H1 (cell line): ENCODE measurements at regions not wholly inside any gene's neighbourhood (a gene's known extent, or its start where the extent isn't known, plus 50 kb on each side); places are given as distances from the start of the nearest gene placed in this dataset.

Source experiments
- CTCF ChIA-PET: fragments of 300-600 bp; sonication (Branson Sonifier 250); formaldehyde crosslinking; loops from one replicate; lab custom pipeline; 2021; ENCODE audit not compliant: partially characterized antibody; lab: Charles Lee
- POLR2A ChIA-PET: fragments of 300-600 bp; sonication (Branson Sonifier 250); formaldehyde crosslinking; loops from one replicate; lab custom pipeline; 2021; ENCODE audit warnings: inconsistent platforms; ENCODE audit not compliant: partially characterized antibody; lab: Charles Lee
- DNase-seq, 2 experiments: peaks; one replicate each; pipeline versions ENCODE4 v3.0.0 to v3.0.0-alpha.2; 2010 to 2022; ENCODE audit warnings: low spot score in 2 of 2, low read depth in 1 of 2, mixed read lengths in 1 of 2
- FAIRE-seq: peaks from 2 replicates; lab custom pipeline; 2011; peaks lifted over from hg19 to GRCh38; lab: Jason Lieb, UNC
- H2AFZ ChIP-seq: 2 replicates; pipeline ENCODE4 v1.8.1; 2012; ENCODE audit warnings: low read length, inconsistent platforms
- H2AK5ac ChIP-seq: 2 replicates; pipeline ENCODE4 v1.6.1; 2013; ENCODE audit warnings: low read depth, low read length
- H2BK120ac ChIP-seq: replicated peaks from 2 replicates; pipeline ENCODE3; 2013; ENCODE audit warnings: low read depth, low read length, inconsistent platforms
- H2BK12ac ChIP-seq: 2 replicates; pipeline ENCODE4 v1.6.1; 2013; ENCODE audit warnings: low read depth, low read length
- H2BK15ac ChIP-seq: 2 replicates; pipeline ENCODE4 v1.6.1; 2013; ENCODE audit warnings: low read length
- H2BK20ac ChIP-seq: 2 replicates; pipeline ENCODE4 v1.6.1; 2013; ENCODE audit warnings: low read length
- H2BK5ac ChIP-seq: 2 replicates; pipeline ENCODE4 v1.6.1; 2013; ENCODE audit warnings: low read depth, low read length
- H3K14ac ChIP-seq: 2 replicates; pipeline ENCODE4 v1.6.1; 2013; ENCODE audit warnings: inconsistent platforms; ENCODE audit not compliant: insufficient read length
- H3K18ac ChIP-seq: 2 replicates; pipeline ENCODE4 v1.6.1; 2013; ENCODE audit warnings: low read length; ENCODE audit errors: extremely low read depth
- H3K23ac ChIP-seq: 2 replicates; pipeline ENCODE4 v1.6.1; 2013; ENCODE audit warnings: inconsistent platforms; ENCODE audit not compliant: insufficient read length
- H3K23me2 ChIP-seq: 2 replicates; pipeline ENCODE4 v1.6.1; 2013; ENCODE audit warnings: low read depth, low read length
- H3K27ac ChIP-seq: 2 replicates; pipeline ENCODE4 v1.6.1; 2011; ENCODE audit warnings: low read depth, low read length, inconsistent platforms
- H3K27me3 ChIP-seq, 4 experiments: replicated peaks in 1 of 4; 1 replicate in 1 of 4; 2 replicates in 3 of 4; pipeline versions ENCODE4 v1.6.1 to v1.8.1; 2011 to 2013; ENCODE audit warnings: low read length in 3 of 4, mild to moderate bottlenecking in 3 of 4, inconsistent platforms in 2 of 4, mixed read lengths in 2 of 4, moderate library complexity in 1 of 4; ENCODE audit not compliant: control insufficient read depth in 3 of 4, insufficient read depth in 3 of 4; ENCODE audit errors: extremely low read depth in 1 of 4
- H3K36me3 ChIP-seq, 4 experiments: 2 replicates each; pipeline versions ENCODE4 v1.6.1 to v1.8.1; 2011 to 2013; ENCODE audit warnings: mild to moderate bottlenecking in 4 of 4, low read length in 3 of 4, moderate library complexity in 2 of 4, control low read depth in 1 of 4, inconsistent platforms in 1 of 4; ENCODE audit not compliant: insufficient read depth in 4 of 4, control insufficient read depth in 2 of 4
- H3K4ac ChIP-seq: replicated peaks from 2 replicates; pipeline ENCODE3; 2013; ENCODE audit warnings: low read length, low read depth, mixed read lengths, inconsistent platforms; ENCODE audit not compliant: insufficient read length
- H3K4me1 ChIP-seq, 4 experiments: replicated peaks in 1 of 4; 1 replicate in 1 of 4; 2 replicates in 3 of 4; pipeline versions ENCODE4 v1.6.1 to v1.8.1; 2011 to 2013; ENCODE audit warnings: low read length in 3 of 4, inconsistent platforms in 2 of 4, mixed read lengths in 1 of 4; ENCODE audit not compliant: insufficient read depth in 4 of 4, control insufficient read depth in 3 of 4
- H3K4me2 ChIP-seq, 2 experiments: 2 replicates each; pipeline versions ENCODE4 v1.6.1 to v1.8.1; 2011 to 2013; ENCODE audit warnings: low read depth in 2 of 2, low read length in 2 of 2, control low read depth in 1 of 2, inconsistent platforms in 1 of 2, mild to moderate bottlenecking in 1 of 2; ENCODE audit not compliant: insufficient read depth in 1 of 2
- H3K4me3 ChIP-seq, 4 experiments: fragments of 200-600, 300-600 bp in 1 of 4; sonication (generic), shearing (Covaris generic), sonication (Bioruptor Twin) in 1 of 4; 2 replicates each; pipeline versions ENCODE4 v1.5.1 to v1.8.1; 2011 to 2016; ENCODE audit warnings: low read length in 4 of 4, low read depth in 3 of 4, control low read depth in 2 of 4, inconsistent platforms in 2 of 4, mild to moderate bottlenecking in 2 of 4, mixed read lengths in 1 of 4, moderate library complexity in 1 of 4; ENCODE audit not compliant: insufficient read depth in 2 of 4; ENCODE audit errors: extremely low read depth in 1 of 4
- H3K56ac ChIP-seq: replicated peaks from 2 replicates; pipeline ENCODE3; 2013; ENCODE audit warnings: low read depth, mild to moderate bottlenecking, mixed read lengths, low read length, inconsistent platforms; ENCODE audit not compliant: insufficient read length
- H3K79me1 ChIP-seq: 2 replicates; pipeline ENCODE4 v1.6.1; 2013; ENCODE audit warnings: low read depth, low read length, control low read depth
- H3K79me2 ChIP-seq, 2 experiments: 2 replicates each; pipeline versions ENCODE4 v1.6.1 to v1.8.1; 2012 to 2013; ENCODE audit warnings: low read length in 2 of 2, mild to moderate bottlenecking in 2 of 2, inconsistent platforms in 1 of 2; ENCODE audit not compliant: insufficient read depth in 2 of 2, control insufficient read depth in 1 of 2
- H3K9ac ChIP-seq, 4 experiments: replicated peaks in 1 of 4; 1 replicate in 1 of 4; 2 replicates in 3 of 4; pipeline versions ENCODE4 v1.6.1 to v1.8.1; 2011 to 2013; ENCODE audit warnings: low read depth in 3 of 4, low read length in 3 of 4, control low read depth in 2 of 4, mild to moderate bottlenecking in 2 of 4, moderate library complexity in 2 of 4, inconsistent platforms in 1 of 4; ENCODE audit errors: extremely low read depth in 1 of 4
- H3K9me3 ChIP-seq, 2 experiments: 2 replicates each; pipeline versions ENCODE4 v1.6.1 to v1.8.1; 2012 to 2013; ENCODE audit warnings: mild to moderate bottlenecking in 2 of 2, moderate library complexity in 2 of 2, control low read depth in 1 of 2, inconsistent platforms in 1 of 2, low read depth in 1 of 2, low read length in 1 of 2, mixed read lengths in 1 of 2; ENCODE audit not compliant: insufficient read depth in 2 of 2
- H4K20me1 ChIP-seq, 2 experiments: replicated peaks in 1 of 2; 2 replicates each; pipeline versions ENCODE3 to v1.8.1; 2011 to 2013; ENCODE audit warnings: inconsistent platforms in 2 of 2, low read length in 2 of 2, mild to moderate bottlenecking in 1 of 2; ENCODE audit not compliant: insufficient read depth in 2 of 2, control insufficient read depth in 1 of 2
- H4K5ac ChIP-seq: 2 replicates; pipeline ENCODE4 v1.6.1; 2013; ENCODE audit warnings: low read length, low read depth, mixed read lengths, inconsistent platforms; ENCODE audit not compliant: insufficient read length
- H4K8ac ChIP-seq: 2 replicates; pipeline ENCODE4 v1.8.0; 2013; ENCODE audit warnings: mild to moderate bottlenecking, moderate library complexity, low read length, inconsistent platforms; ENCODE audit not compliant: insufficient read depth; ENCODE audit errors: extremely low read depth
- H4K91ac ChIP-seq: replicated peaks from 2 replicates; pipeline ENCODE3; 2013; ENCODE audit warnings: low read length, mixed read lengths, inconsistent platforms; ENCODE audit not compliant: insufficient read length
- BRCA1 ChIP-seq: IDR thresholded peaks from 2 replicates; pipeline ENCODE4 v1.6.1; 2012; ENCODE audit warnings: low read depth, low read length, improper control_type of control experiment
- CTBP2 ChIP-seq: IDR thresholded peaks from 2 replicates; pipeline ENCODE4 v1.7.0; 2011; ENCODE audit warnings: borderline replicate concordance, mild to moderate bottlenecking, moderate library complexity, mixed read lengths, low read length; ENCODE audit not compliant: insufficient read depth, insufficient read length
- CTCF ChIP-seq, 3 experiments: IDR thresholded peaks; 1 replicate in 2 of 3; 2 replicates in 1 of 3; pipeline versions ENCODE4 v1.5.1 to v1.6.1; 2011; ENCODE audit warnings: low read length in 3 of 3, mild to moderate bottlenecking in 3 of 3, inconsistent platforms in 2 of 3, low read depth in 1 of 3, moderate library complexity in 1 of 3; ENCODE audit not compliant: insufficient read depth in 1 of 3; ENCODE audit errors: control extremely low read depth in 1 of 3
- JUN ChIP-seq: IDR thresholded peaks from 2 replicates; pipeline ENCODE4 v1.6.1; 2011; ENCODE audit warnings: low read depth, mild to moderate bottlenecking, improper control_type of control experiment, low read length
- KDM4A ChIP-seq: IDR thresholded peaks from one replicate; pipeline ENCODE4 v1.7.1; 2012; ENCODE audit warnings: low read depth, mild to moderate bottlenecking, moderate library complexity, low read length, inconsistent platforms; ENCODE audit not compliant: severe bottlenecking
- NANOG ChIP-seq: IDR thresholded peaks from 2 replicates; pipeline ENCODE4 v1.6.1; 2011; ENCODE audit warnings: low read length, low read depth, mild to moderate bottlenecking, inconsistent platforms; ENCODE audit not compliant: insufficient read depth, poor library complexity, severe bottlenecking
- POLR2AphosphoS5 ChIP-seq: IDR thresholded peaks from 2 replicates; pipeline ENCODE4 v1.6.1; 2011; ENCODE audit warnings: low read depth, low read length
- SUZ12 ChIP-seq: fragments of 200-600 bp; sonication (generic); IDR thresholded peaks from 2 replicates; pipeline ENCODE4 v1.6.1; 2012; ENCODE audit warnings: mild to moderate bottlenecking, inconsistent platforms, low read length, moderate library complexity, mixed read lengths
- TAF7 ChIP-seq: optimal IDR thresholded peaks from 2 replicates; pipeline ENCODE3; 2011; ENCODE audit warnings: low read depth, mild to moderate bottlenecking, inconsistent platforms, low read length, moderate library complexity, borderline replicate concordance
- TEAD4 ChIP-seq: IDR thresholded peaks from 2 replicates; pipeline ENCODE4 v1.6.1; 2012; ENCODE audit warnings: low read depth, low read length, inconsistent platforms, mixed read lengths
- WGBS, 2 experiments: shearing (Covaris generic) in 1 of 2; methylation state at CpG; one replicate each; pipeline versions ENCODE4 v1.1.6 to v1.1.7; 2013 to 2015; ENCODE audit warnings: low lambda C conversion rate in 2 of 2, mixed read lengths in 2 of 2, inconsistent platforms in 1 of 2, low coverage in 1 of 2, missing lambda C conversion rate in 1 of 2; ENCODE audit not compliant: insufficient replicate concordance in 2 of 2, insufficient coverage in 1 of 2, insufficient read length in 1 of 2; ENCODE audit errors: extremely low coverage in 1 of 2, missing lambda C conversion rate in 1 of 2; 5-methylcytosine and 5-hydroxymethylcytosine counted together
- TF ChIP-seq, protein P1 (sequence below): IDR thresholded peaks from 2 replicates; pipeline ENCODE4 v1.6.1; 2011; ENCODE audit warnings: low read depth, mild to moderate bottlenecking, low read length; ENCODE audit not compliant: insufficient read depth

- no peak for FAIRE-seq
- POLR2A ChIA-PET, result interaction anchor here (1.1 to 3.0 kb wide), 4 partner anchors 23 to 59 kb away, joined by 3 to 8 read pairs (median 3); no protein-coding TSS in a partner anchor
- WGBS, 2 experiments, result 95% methylated on average over 18 of the region's 18 CpGs; no CpG with 5 or more reads in 1 of the 2 experiments
- TF ChIP-seq POLR2AphosphoS5 (no peak), SUZ12 (no peak), CTCF (IDR thresholded peaks at IDR 0.05; ENCODE audit: control extremely low read depth in 1 of 3, insufficient read depth in 1 of 3, low read depth in 1 of 3, low read length in 3 of 3) (no peak), TEAD4 (no peak), NANOG (no peak), JUN (no peak), KDM4A (no peak), BRCA1 (no peak), CTBP2 (no peak), TAF7 (no peak)
- TF ChIP-seq, protein P1, sequence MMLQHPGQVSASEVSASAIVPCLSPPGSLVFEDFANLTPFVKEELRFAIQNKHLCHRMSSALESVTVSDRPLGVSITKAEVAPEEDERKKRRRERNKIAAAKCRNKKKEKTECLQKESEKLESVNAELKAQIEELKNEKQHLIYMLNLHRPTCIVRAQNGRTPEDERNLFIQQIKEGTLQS, result no peak
Measured at GRCh38 chr10:93221171-93221496, 147.4 kb downstream of the CYP26A1 start.

More at GRCh38 chr10:93221171-93221496, 147.4 kb downstream of the CYP26A1 start:
- Histone ChIP-seq H2BK5ac (no peak overlapping the region; the same call in 1 of the 2 replicates), H2BK120ac (peak overlapping the region; percentile 13), H4K20me1 (no peaks in the 10 kb centered on the region), H3K79me2 (no peaks in the 10 kb centered on the region), H4K91ac (peak overlapping the region; percentile 25), H3K79me1 (no peaks in the 10 kb centered on the region), H3K4me1 (no peaks in the 10 kb centered on the region; a peak in 1 of 7 replicates), H2BK20ac (no peak overlapping the region), H2BK12ac (no peak overlapping the region), H3K18ac (0 out of 2 replicates have a peak overlapping the region, but pooled peaks have one; percentile 34), H4K5ac (peak overlapping the region; percentile 9), H3K4me2 (no peak overlapping the region), H2AFZ (no peak overlapping the region), H2AK5ac (no peak overlapping the region), H3K27ac (no peak overlapping the region), H3K23me2 (no peaks in the 10 kb centered on the region), H3K9me3 (no peaks in the 10 kb centered on the region; a peak in 1 of 4 replicates), H4K8ac (no peak overlapping the region; the same call in 1 of the 2 replicates), H3K4me3 (no peak overlapping the region), H3K23ac (no peak overlapping the region), H3K9ac (no peak overlapping the region), H2BK15ac (no peak overlapping the region), H3K36me3 (no peaks in the 10 kb centered on the region), H3K14ac (no peak overlapping the region), H3K56ac (no peak overlapping the region), H3K27me3 (no peaks in the 10 kb centered on the region), H3K4ac (no peak overlapping the region)
- DNase-seq, result no peak
- CTCF ChIA-PET, result interaction anchor here (1.0 to 2.0 kb wide), 14 partner anchors 10 to 139 kb away, joined by 3 to 7 read pairs (median 4); no protein-coding TSS in a partner anchor
